OCI-LY7 (cell line): ENCODE measurements at regions not wholly inside any gene's neighbourhood (a gene's known extent, or its start where the extent isn't known, plus 50 kb on each side); places are given as distances from the start of the nearest gene placed in this dataset.

Experiments
- BruUV-seq: library from RNA; stranded (reverse); fragments of 400-500 nt; replicated peaks from 2 replicates; lab custom pipeline; 2021; lab: Mats Ljungman, UMichigan
- CTCF ChIA-PET: fragments of 300-600 bp; sonication (Branson Sonifier 250); formaldehyde crosslinking; loops from one replicate; lab custom pipeline; 2022; ENCODE audit warnings: antibody characterized with exemption; ENCODE audit not compliant: unreplicated experiment; lab: Charles Lee
- POLR2A ChIA-PET: fragments of 300-600 bp; sonication (Branson Sonifier 250); formaldehyde crosslinking; loops from one replicate; lab custom pipeline; 2022; ENCODE audit warnings: antibody characterized with exemption; lab: Charles Lee
- DNase-seq: peaks from one replicate; pipeline ENCODE4 v3.0.0-alpha.2; 2015; ENCODE audit warnings: low spot score
- H2AFZ ChIP-seq: fragments of 200-600 bp; sonication (generic), shearing (Covaris generic); 2 replicates; pipeline ENCODE4 v1.6.1; 2014; ENCODE audit warnings: mild to moderate bottlenecking, antibody characterized with exemption, low read length, moderate library complexity
- H3K27ac ChIP-seq: fragments of 200-600 bp; sonication (generic); 2 replicates; pipeline ENCODE4 v1.5.1; 2014; ENCODE audit warnings: mixed run types, low read depth, mild to moderate bottlenecking, moderate library complexity, low read length, inconsistent platforms; ENCODE audit not compliant: poor library complexity, severe bottlenecking
- H3K36me3 ChIP-seq: fragments of 200-600 bp; sonication (generic); 2 replicates; pipeline ENCODE4 v1.6.1; 2014; ENCODE audit warnings: mild to moderate bottlenecking, antibody characterized with exemption, low read length, moderate library complexity, mixed read lengths; ENCODE audit not compliant: insufficient read depth
- H3K4me1 ChIP-seq: fragments of 200-600 bp; sonication (generic); 2 replicates; pipeline ENCODE4 v1.5.1; 2014; ENCODE audit warnings: mild to moderate bottlenecking, low read length; ENCODE audit not compliant: insufficient read depth, poor library complexity, severe bottlenecking
- H3K4me2 ChIP-seq: fragments of 200-600 bp; sonication (generic); 2 replicates; pipeline ENCODE4 v1.6.1; 2014; ENCODE audit warnings: mild to moderate bottlenecking, low read length
- H3K4me3 ChIP-seq: fragments of 200-600 bp; sonication (generic); 2 replicates; pipeline ENCODE4 v1.5.1; 2014; ENCODE audit warnings: mild to moderate bottlenecking, low read depth, low read length; ENCODE audit not compliant: poor library complexity, severe bottlenecking
- H3K79me2 ChIP-seq: fragments of 200-600 bp; sonication (generic); 2 replicates; pipeline ENCODE4 v1.6.1; 2016; ENCODE audit warnings: low read depth, mild to moderate bottlenecking, low read length, moderate library complexity, mixed read lengths; ENCODE audit not compliant: insufficient read depth
- H3K9me2 ChIP-seq: fragments of 200-600 bp; sonication (generic); 2 replicates; pipeline ENCODE4 v1.6.1; 2016; ENCODE audit warnings: mild to moderate bottlenecking, low read length, mixed read lengths; ENCODE audit not compliant: insufficient read depth
- H3K9me3 ChIP-seq: fragments of 200-600 bp; sonication (generic); 2 replicates; pipeline ENCODE4 v1.6.1; 2014; ENCODE audit warnings: mild to moderate bottlenecking, mixed run types, low read length, mixed read lengths
- H4K20me1 ChIP-seq: fragments of 200-600 bp; sonication (generic); 2 replicates; pipeline ENCODE4 v1.6.1; 2014; ENCODE audit warnings: mild to moderate bottlenecking, antibody characterized with exemption, low read length, moderate library complexity, mixed read lengths; ENCODE audit not compliant: insufficient read depth
- CTCF ChIP-seq: fragments of 200-600 bp; sonication (generic); conservative IDR thresholded peaks from 2 replicates; pipeline ENCODE4 v1.5.1; 2014; ENCODE audit warnings: mild to moderate bottlenecking, antibody characterized with exemption, low read length, moderate library complexity, mixed read lengths
- EZH2phosphoT487 ChIP-seq: fragments of 200-600 bp; sonication (generic); IDR thresholded peaks from 2 replicates; pipeline ENCODE4 v1.6.1; 2018; ENCODE audit warnings: low read depth, borderline replicate concordance, mild to moderate bottlenecking, mixed run types, antibody characterized with exemption, low read length, moderate library complexity, mixed read lengths
- intact Hi-C: fragments of 100-400 bp; cut with micrococcal nuclease; formaldehyde crosslinking; loops from one replicate; pipeline ENCODE4 v1.10.0; 2022; ENCODE audit not compliant: unreplicated experiment

GRCh38 chr1:101479945-101480344, 243.1 kb downstream of the S1PR1 start:
- TF ChIP-seq EZH2phosphoT487 (no peak), CTCF (no peak)
- Histone ChIP-seq H2AFZ (no peak overlapping the region), H3K4me3 (no peak overlapping the region), H3K9me3 (no peaks in the 10 kb centered on the region), H3K4me1 (peaks cover 5% of the 10 kb centered on the region), H3K9me2 (no peaks in the 10 kb centered on the region), H3K4me2 (no peak overlapping the region), H3K79me2 (no peaks in the 10 kb centered on the region), H4K20me1 (no peaks in the 10 kb centered on the region), H3K27ac (no peak overlapping the region), H3K36me3 (no peaks in the 10 kb centered on the region)
- DNase-seq, result no peak
- CTCF ChIA-PET, result no interaction called here
- no TSS peak for BruUV-seq
- intact Hi-C loops, result no loop called here
- POLR2A ChIA-PET, result no interaction called here

- Histone ChIP-seq H3K4me3 (no peak overlapping the region), H3K9me2 (no peaks in the 10 kb centered on the region), H4K20me1 (no peaks in the 10 kb centered on the region), H3K4me2 (no peak overlapping the region), H2AFZ (no peak overlapping the region), H3K27ac (no peak overlapping the region), H3K4me1 (no peaks in the 10 kb centered on the region), H3K79me2 (no peaks in the 10 kb centered on the region), H3K9me3 (no peaks in the 10 kb centered on the region), H3K36me3 (no peaks in the 10 kb centered on the region)
- ChIA-PET POLR2A (interaction anchor here (0.9 kb wide), 1 partner anchor 8 kb away, joined by 3 read pairs; no protein-coding TSS in a partner anchor), CTCF (no interaction called here)
- no TSS peak for BruUV-seq
- TF ChIP-seq CTCF, result no peak
- TF ChIP-seq EZH2phosphoT487, result no peak
- intact Hi-C loops, result no loop called here
- DNase-seq, result no peak
These were observed 245.5 kb downstream of the S1PR1 start for GRCh38 chr1:101482306-101482705.

GRCh38 chr1:101483982-101484688, 247.3 kb downstream of the S1PR1 start:
- ChIA-PET CTCF (no interaction called here), POLR2A (interaction anchor here (0.7 to 1.0 kb wide), 2 partner anchors 22 to 120 kb away, joined by 3 to 4 read pairs; no protein-coding TSS in a partner anchor)
- no peaks in the 10 kb centered on the region for H3K4me1 ChIP-seq
- no peak overlapping the region for H3K4me2 ChIP-seq
- H3K79me2 ChIP-seq, result no peaks in the 10 kb centered on the region
- TF ChIP-seq CTCF (no peak), EZH2phosphoT487 (no peak)
- no TSS peak for BruUV-seq
- DNase-seq, result no peak
- intact Hi-C loops, result no loop called here
- no peaks in the 10 kb centered on the region for H3K9me2 ChIP-seq
- H3K27ac ChIP-seq, result no peak overlapping the region
- no peak overlapping the region for H3K4me3 ChIP-seq
- H3K36me3 ChIP-seq, result no peaks in the 10 kb centered on the region
- H4K20me1 ChIP-seq, result no peaks in the 10 kb centered on the region
- H3K9me3 ChIP-seq, result no peaks in the 10 kb centered on the region
- H2AFZ ChIP-seq, result no peak overlapping the region
